Pancreas (tissue), 10 donors: ENCODE measurements at regions not wholly inside any gene's neighbourhood (a gene's known extent, or its start where the extent isn't known, plus 50 kb on each side); places are given as distances from the start of the nearest gene placed in this dataset.

ENCODE experiments used
- ATAC-seq, 4 donors: fragments of 200-7000 bp; cut with Tn5 transposase; one replicate each; pipeline versions ENCODE4 v1.8.0 to v1.9.1; 2020; ENCODE audit warnings: mild to moderate bottlenecking in 4 of 4, moderate library complexity in 4 of 4
- DNase-seq, 6 donors: peaks; one replicate each; pipeline ENCODE4 v3.0.0-alpha.2; 2020
- FAIRE-seq: peaks from 2 replicates; lab custom pipeline; 2012; peaks lifted over from hg19 to GRCh38; lab: Jason Lieb, UNC
- H3K27ac ChIP-seq, 4 donors: fragments of 200-600 bp; sonication (generic); 1 replicate in 3 of 4; 2 replicates in 1 of 4; pipeline versions ENCODE4 v1.5.0 to v1.8.0; 2020
- H3K27me3 ChIP-seq, 4 donors: fragments of 200-600 bp; one replicate each; pipeline ENCODE4 v1.8.0; 2021
- H3K36me3 ChIP-seq, 3 donors: fragments of 200-600 bp; sonication (generic) in 1 of 3; one replicate each; pipeline versions ENCODE4 v1.5.0 to v1.8.0; 2020 to 2021
- H3K4me1 ChIP-seq, 3 donors: fragments of 200-600 bp; one replicate each; pipeline ENCODE4 v1.8.0; 2021
- H3K4me3 ChIP-seq, 4 donors: fragments of 200-600 bp; sonication (generic) in 2 of 4; one replicate each; pipeline versions ENCODE4 v1.5.0 to v1.8.0; 2020 to 2021
- H3K9me3 ChIP-seq, 4 donors: fragments of 200-600 bp; one replicate each; pipeline ENCODE4 v1.8.0; 2021
- CTCF ChIP-seq, 4 donors: fragments of 200-600 bp; sonication (generic) in 3 of 4; IDR thresholded peaks; one replicate each; pipeline versions ENCODE4 v1.5.0 to v1.8.0; 2021; ENCODE audit warnings: antibody characterized with exemption in 4 of 4
- WGBS, 2 donors: extraction: QIAGEN DNeasy Blood & Tissue Kit; methylation state at CpG; one replicate each; pipeline ENCODE4 v1.1.7; 2013; 5-methylcytosine and 5-hydroxymethylcytosine counted together
- intact Hi-C, 3 donors: fragments of 100-400 bp; cut with DNase I; formaldehyde crosslinking; loops; one replicate each; pipeline versions ENCODE4 v1.11.1 to v1.14.2; 2022
- donor health status: healthy with polysubstance abuse.
- donor health status: DM: no; HTN: no; CAD: no; lungs with moderate emphysema.
- donor health status: DM: no; HTN: no; CAD: no.
- donor health status: control.
- donor health status: control.
- donor health status: Bipolar disorder and iron deficiency.
- donor health status: DM: yes; HTN: yes; CAD: no.
- donor health status: DM: no; HTN: no; CAD: no.
- donor health status: DM: no; HTN: no; CAD: no.
- donor health status: DM: yes; HTN: yes; CAD: no.

GRCh38 chr14:94679106-94679810 lies 67.1 kb downstream of the SERPINA3 start:
- Histone ChIP-seq H3K9me3 (no peaks in the 10 kb centered on the region), H3K4me1 (no peaks in the 10 kb centered on the region), H3K27ac (no peak overlapping the region), H3K4me3 (no peak overlapping the region), H3K27me3 (no peaks in the 10 kb centered on the region), H3K36me3 (no peaks in the 10 kb centered on the region)
- no peak for FAIRE-seq
- intact Hi-C loops = no loop called here
- DNase-seq = no peak
- no peak for TF ChIP-seq CTCF (IDR thresholded peaks at IDR 0.05)
- no peak for ATAC-seq
- WGBS, 2 donors = 63 to 80% methylated on average over 9 of the region's 9 CpGs

GRCh38 chr14:94677747-94678146 lies 65.6 kb downstream of the SERPINA3 start:
- no peak for TF ChIP-seq CTCF (IDR thresholded peaks at IDR 0.05)
- Histone ChIP-seq H3K27ac (no peak overlapping the region), H3K9me3 (no peaks in the 10 kb centered on the region), H3K27me3 (no peaks in the 10 kb centered on the region), H3K4me1 (no peaks in the 10 kb centered on the region), H3K4me3 (no peak overlapping the region), H3K36me3 (no peaks in the 10 kb centered on the region)
- DNase-seq (no peak), ATAC-seq (no peak), FAIRE-seq (no peak)
- intact Hi-C loops = no loop called here
- 73 to 84% methylated on average over 6 of the region's 6 CpGs for WGBS, 2 donors

GRCh38 chr14:94677213-94677612 lies 65.0 kb downstream of the SERPINA3 start:
- intact Hi-C loops = no loop called here
- no peak for DNase-seq
- no peak for ATAC-seq
- FAIRE-seq = no peak
- no peak overlapping the region for H3K4me3 ChIP-seq
- no peaks in the 10 kb centered on the region for H3K4me1 ChIP-seq
- no peak for TF ChIP-seq CTCF (IDR thresholded peaks at IDR 0.05)
- WGBS, 2 donors = 69 to 79% methylated on average over 4 of the region's 4 CpGs
- H3K9me3 ChIP-seq = no peaks in the 10 kb centered on the region
- no peak overlapping the region for H3K27ac ChIP-seq
- no peaks in the 10 kb centered on the region for H3K27me3 ChIP-seq
- H3K36me3 ChIP-seq = no peaks in the 10 kb centered on the region

GRCh38 chr14:94676495-94677185 lies 64.4 kb downstream of the SERPINA3 start:
- 42 to 43% methylated on average over 4 of the region's 4 CpGs for WGBS, 2 donors

More at GRCh38 chr14:94676495-94677185, 64.4 kb downstream of the SERPINA3 start:
- intact Hi-C loops = no loop called here
- no peaks in the 10 kb centered on the region for H3K9me3 ChIP-seq
- no peak for DNase-seq
- no peak for FAIRE-seq
- no peaks in the 10 kb centered on the region for H3K27me3 ChIP-seq
- H3K4me1 ChIP-seq = no peaks in the 10 kb centered on the region
- H3K4me3 ChIP-seq = no peak overlapping the region
- no peaks in the 10 kb centered on the region for H3K36me3 ChIP-seq
- no peak for TF ChIP-seq CTCF (IDR thresholded peaks at IDR 0.05)
- H3K27ac ChIP-seq = no peak overlapping the region
- no peak for ATAC-seq
